PC-3 (cell line): ENCODE measurements at regions not wholly inside any gene's neighbourhood (a gene's known extent, or its start where the extent isn't known, plus 50 kb on each side); places are given as distances from the start of the nearest gene placed in this dataset.
A peak's percentile ranks its signal among the peaks of the same experiment; 100 is the strongest.

Experiments
- ATAC-seq: fragments of 200-7000 bp; cut with Tn5 transposase; 2 replicates; pipeline ENCODE4 v1.9.1; 2020; ENCODE audit warnings: mild to moderate bottlenecking, moderate library complexity
- BruUV-seq: library from RNA; stranded (reverse); fragments of 400-500 nt; replicated peaks from 2 replicates; lab custom pipeline; 2021; lab: Mats Ljungman, UMichigan
- CTCF ChIA-PET: fragments of 300-600 bp; sonication (Branson Sonifier 250); formaldehyde crosslinking; loops from one replicate; lab custom pipeline; 2022; ENCODE audit warnings: antibody characterized with exemption; lab: Charles Lee
- POLR2A ChIA-PET: fragments of 300-600 bp; sonication (Branson Sonifier 250); formaldehyde crosslinking; loops from one replicate; lab custom pipeline; 2022; ENCODE audit warnings: antibody characterized with exemption; ENCODE audit not compliant: unreplicated experiment; lab: Charles Lee
- DNase-seq: peaks from one replicate; pipeline ENCODE4 v3.0.0-alpha.2; 2015
- H2AFZ ChIP-seq: fragments of 300-600 bp; sonication (generic); 2 replicates; pipeline ENCODE4 v1.6.0; 2016; ENCODE audit warnings: antibody characterized with exemption, low read length
- H3F3A ChIP-seq: fragments of 300-600 bp; sonication (generic); one replicate; pipeline ENCODE4 v1.6.0; 2017; ENCODE audit warnings: antibody characterized with exemption, low read length, control low read depth, mild to moderate bottlenecking; ENCODE audit not compliant: unreplicated experiment
- H3K27ac ChIP-seq: fragments of 300-600 bp; sonication (generic); 2 replicates; pipeline ENCODE4 v1.5.1; 2016; ENCODE audit warnings: mild to moderate bottlenecking, low read length
- H3K27me3 ChIP-seq: fragments of 300-600 bp; sonication (generic); 2 replicates; pipeline ENCODE4 v1.6.1; 2016; ENCODE audit warnings: low read length, mixed read lengths
- H3K36me3 ChIP-seq: fragments of 300-600 bp; sonication (generic); 2 replicates; pipeline ENCODE4 v1.6.1; 2016; ENCODE audit warnings: low read depth, mixed run types, low read length, mixed read lengths
- H3K4me1 ChIP-seq: fragments of 300-600 bp; sonication (generic); 2 replicates; pipeline ENCODE4 v1.5.1; 2016; ENCODE audit warnings: low read length; ENCODE audit not compliant: insufficient read depth
- H3K4me2 ChIP-seq: fragments of 300-600 bp; sonication (generic); 2 replicates; pipeline ENCODE4 v1.6.0; 2016; ENCODE audit warnings: low read length
- H3K4me3 ChIP-seq: fragments of 300-600 bp; sonication (generic); 2 replicates; pipeline ENCODE4 v1.5.1; 2016; ENCODE audit warnings: mild to moderate bottlenecking, low read length, mixed read lengths
- H3K79me2 ChIP-seq: fragments of 300-600 bp; sonication (generic); 2 replicates; pipeline ENCODE4 v1.6.1; 2017; ENCODE audit warnings: low read length, mixed read lengths
- H3K9ac ChIP-seq: fragments of 300-600 bp; sonication (generic); 2 replicates; pipeline ENCODE4 v1.6.0; 2016; ENCODE audit warnings: mild to moderate bottlenecking, low read length
- H3K9me2 ChIP-seq: fragments of 300-600 bp; sonication (generic); replicated peaks from 2 replicates; pipeline ENCODE4 v1.6.1; 2016; ENCODE audit warnings: mixed run types, low read length, mixed read lengths
- H3K9me3 ChIP-seq: fragments of 300-600 bp; sonication (generic); 2 replicates; pipeline ENCODE4 v1.6.1; 2016; ENCODE audit warnings: low read length, mixed read lengths
- H4K20me1 ChIP-seq: fragments of 300-600 bp; sonication (generic); 2 replicates; pipeline ENCODE4 v1.6.1; 2016; ENCODE audit warnings: low read length, mixed read lengths
- EZH2 ChIP-seq: fragments of 300-600 bp; sonication (generic); IDR thresholded peaks from one replicate; pipeline ENCODE4 v1.6.1; 2017; ENCODE audit warnings: antibody characterized with exemption, mild to moderate bottlenecking, low read length; ENCODE audit not compliant: unreplicated experiment
- EZH2phosphoT487 ChIP-seq: fragments of 300-600 bp; sonication (generic); IDR thresholded peaks from 2 replicates; pipeline ENCODE4 v1.6.1; 2018; ENCODE audit warnings: mild to moderate bottlenecking, antibody characterized with exemption, low read length, borderline replicate concordance
- intact Hi-C: fragments of 100-400 bp; cut with micrococcal nuclease; formaldehyde crosslinking; loops from 2 replicates; pipeline ENCODE4 v1.9.0; 2023
- TF ChIP-seq, protein P1 (sequence below): fragments of 300-600 bp; sonication (generic); conservative IDR thresholded peaks from 2 replicates; pipeline ENCODE4 v1.5.1; 2017; ENCODE audit warnings: antibody characterized with exemption, low read depth, mild to moderate bottlenecking, low read length

GRCh38 chr2:4679391-4679790, 976.0 kb downstream of the DCDC2C start:
- Histone ChIP-seq H3K9me2 (no peaks in the 10 kb centered on the region), H2AFZ (no peak overlapping the region)
- intact Hi-C loops = no loop called here

GRCh38 chr2:4684921-4685320, 981.5 kb downstream of the DCDC2C start:
- no peaks in the 10 kb centered on the region for H3K79me2 ChIP-seq
- DNase-seq = no peak
- H3K4me1 ChIP-seq = no peaks in the 10 kb centered on the region
- peak overlapping the region; percentile 58; the same call in 1 of the 2 replicates for H3K27ac ChIP-seq
- POLR2A ChIA-PET = no interaction called here
- no peaks in the 10 kb centered on the region for H4K20me1 ChIP-seq
- H3F3A ChIP-seq = no peaks in the 10 kb centered on the region
- intact Hi-C loops = no loop called here
- H3K4me2 ChIP-seq = no peak overlapping the region
- H3K9ac ChIP-seq = peak overlapping the region; percentile 21; the same call in 1 of the 2 replicates
- BruUV-seq = no TSS peak
- no peak overlapping the region for H3K4me3 ChIP-seq
- H3K9me2 ChIP-seq = no peaks in the 10 kb centered on the region
- CTCF ChIA-PET = no interaction called here
- no peaks in the 10 kb centered on the region for H3K9me3 ChIP-seq
- TF ChIP-seq, protein P1, sequence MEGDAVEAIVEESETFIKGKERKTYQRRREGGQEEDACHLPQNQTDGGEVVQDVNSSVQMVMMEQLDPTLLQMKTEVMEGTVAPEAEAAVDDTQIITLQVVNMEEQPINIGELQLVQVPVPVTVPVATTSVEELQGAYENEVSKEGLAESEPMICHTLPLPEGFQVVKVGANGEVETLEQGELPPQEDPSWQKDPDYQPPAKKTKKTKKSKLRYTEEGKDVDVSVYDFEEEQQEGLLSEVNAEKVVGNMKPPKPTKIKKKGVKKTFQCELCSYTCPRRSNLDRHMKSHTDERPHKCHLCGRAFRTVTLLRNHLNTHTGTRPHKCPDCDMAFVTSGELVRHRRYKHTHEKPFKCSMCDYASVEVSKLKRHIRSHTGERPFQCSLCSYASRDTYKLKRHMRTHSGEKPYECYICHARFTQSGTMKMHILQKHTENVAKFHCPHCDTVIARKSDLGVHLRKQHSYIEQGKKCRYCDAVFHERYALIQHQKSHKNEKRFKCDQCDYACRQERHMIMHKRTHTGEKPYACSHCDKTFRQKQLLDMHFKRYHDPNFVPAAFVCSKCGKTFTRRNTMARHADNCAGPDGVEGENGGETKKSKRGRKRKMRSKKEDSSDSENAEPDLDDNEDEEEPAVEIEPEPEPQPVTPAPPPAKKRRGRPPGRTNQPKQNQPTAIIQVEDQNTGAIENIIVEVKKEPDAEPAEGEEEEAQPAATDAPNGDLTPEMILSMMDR = no peak
- TF ChIP-seq EZH2 = no peak
- TF ChIP-seq EZH2phosphoT487 = no peak
- no peak overlapping the region for H2AFZ ChIP-seq
- no peaks in the 10 kb centered on the region for H3K27me3 ChIP-seq
- no peaks in the 10 kb centered on the region for H3K36me3 ChIP-seq
- no peak for ATAC-seq

More at GRCh38 chr2:4679391-4679790, 976.0 kb downstream of the DCDC2C start:
- Histone ChIP-seq H3K9me3 (no peaks in the 10 kb centered on the region), H3K9ac (no peak overlapping the region), H4K20me1 (no peaks in the 10 kb centered on the region), H3K4me2 (no peak overlapping the region), H3F3A (no peaks in the 10 kb centered on the region), H3K27ac (no peak overlapping the region), H3K4me3 (no peak overlapping the region), H3K36me3 (no peaks in the 10 kb centered on the region), H3K79me2 (no peaks in the 10 kb centered on the region), H3K4me1 (no peaks in the 10 kb centered on the region), H3K27me3 (no peaks in the 10 kb centered on the region)
- DNase-seq (no peak), ATAC-seq (no peak)
- ChIA-PET CTCF (no interaction called here), POLR2A (no interaction called here)
- no TSS peak for BruUV-seq
- TF ChIP-seq EZH2phosphoT487 = no peak
- TF ChIP-seq EZH2 = no peak
- TF ChIP-seq, protein P1 = no peak

GRCh38 chr2:4690913-4691312, 987.5 kb downstream of the DCDC2C start:
- Histone ChIP-seq H3K79me2 (no peaks in the 10 kb centered on the region), H3K4me1 (no peaks in the 10 kb centered on the region), H3K9ac (no peak overlapping the region), H2AFZ (no peak overlapping the region), H3K9me2 (no peaks in the 10 kb centered on the region), H3K27ac (no peak overlapping the region), H4K20me1 (no peaks in the 10 kb centered on the region), H3K4me2 (no peak overlapping the region), H3F3A (no peaks in the 10 kb centered on the region), H3K27me3 (peaks cover 15% of the 10 kb centered on the region; the same call in 1 of the 2 replicates), H3K4me3 (no peak overlapping the region), H3K36me3 (no peaks in the 10 kb centered on the region), H3K9me3 (no peaks in the 10 kb centered on the region)
- intact Hi-C loops = no loop called here
- POLR2A ChIA-PET = no interaction called here
- CTCF ChIA-PET = no interaction called here
- TF ChIP-seq, protein P1 = no peak
- no peak for TF ChIP-seq EZH2phosphoT487
- no peak for TF ChIP-seq EZH2
- BruUV-seq = no TSS peak
- DNase-seq = no peak
- no peak for ATAC-seq
